ENCODE measurements at regions not wholly inside any gene's neighbourhood (a gene's known extent, or its start where the extent isn't known, plus 50 kb on each side); places are given as distances from the start of the nearest gene placed in this dataset.

- no peak for TF ChIP-seq CTCF (IDR thresholded peaks at IDR 0.05; ENCODE audit: extremely low read depth in 1 of 2, insufficient read depth in 1 of 2, low read depth in 1 of 2, low read length in 2 of 2)
- TF ChIP-seq POLR2A (IDR thresholded peaks at IDR 0.05; ENCODE audit: low read depth, low read length): no peak
- TF ChIP-seq POLR2AphosphoS5 (IDR thresholded peaks at IDR 0.05; ENCODE audit: insufficient read depth, low read depth, low read length): no peak
- TF ChIP-seq EZH2 (IDR thresholded peaks at IDR 0.05; ENCODE audit: borderline replicate concordance, low read depth, low read length, severe bottlenecking): no peak
- TF ChIP-seq JUN (IDR thresholded peaks at IDR 0.05; ENCODE audit: borderline replicate concordance, insufficient read depth, insufficient read length, low read depth): no peak
- no peak for TF ChIP-seq MYC (IDR thresholded peaks at IDR 0.05; ENCODE audit: low read depth, low read length)
- TF ChIP-seq MAX (IDR thresholded peaks at IDR 0.05; ENCODE audit: insufficient read depth, insufficient read length): no peak
- TF ChIP-seq GATA2 (IDR thresholded peaks at IDR 0.05; ENCODE audit: insufficient read depth, insufficient read length, low read depth, low read length): no peak
- TF ChIP-seq FOS (IDR thresholded peaks at IDR 0.05; ENCODE audit: borderline replicate concordance, insufficient read depth, low read length): no peak
Measured at GRCh38 chr2:239549711-239550255, 149.0 kb upstream of the HDAC4 start.
